HS-5 (cell line): ENCODE measurements at regions not wholly inside any gene's neighbourhood (a gene's known extent, or its start where the extent isn't known, plus 50 kb on each side); places are given as distances from the start of the nearest gene placed in this dataset.

Experiments
- DNase-seq: peaks from one replicate; pipeline ENCODE4 v3.0.0-alpha.2; 2012; ENCODE audit warnings: low read depth

DNA sequence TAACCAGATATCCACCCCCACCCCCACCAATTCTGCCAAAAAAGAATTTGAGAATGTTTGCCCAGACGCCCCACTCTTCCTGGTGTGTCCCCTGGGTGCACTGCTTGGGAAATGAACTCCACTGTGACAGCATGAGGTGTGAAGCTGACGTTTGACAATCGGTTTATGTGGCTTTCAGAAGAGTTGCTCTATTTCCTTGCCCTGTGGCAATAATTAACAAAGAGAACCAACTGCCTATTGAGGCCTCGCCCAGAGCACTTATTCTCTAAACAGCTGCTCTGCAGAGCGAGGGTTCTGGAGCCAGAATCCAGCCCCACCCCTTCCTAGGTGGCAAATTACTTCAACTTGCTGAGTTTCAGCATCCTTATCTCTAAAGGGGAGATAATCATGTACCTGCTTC is 115.8 kb upstream of the SIX3 start:
- no peak for DNase-seq

DNA sequence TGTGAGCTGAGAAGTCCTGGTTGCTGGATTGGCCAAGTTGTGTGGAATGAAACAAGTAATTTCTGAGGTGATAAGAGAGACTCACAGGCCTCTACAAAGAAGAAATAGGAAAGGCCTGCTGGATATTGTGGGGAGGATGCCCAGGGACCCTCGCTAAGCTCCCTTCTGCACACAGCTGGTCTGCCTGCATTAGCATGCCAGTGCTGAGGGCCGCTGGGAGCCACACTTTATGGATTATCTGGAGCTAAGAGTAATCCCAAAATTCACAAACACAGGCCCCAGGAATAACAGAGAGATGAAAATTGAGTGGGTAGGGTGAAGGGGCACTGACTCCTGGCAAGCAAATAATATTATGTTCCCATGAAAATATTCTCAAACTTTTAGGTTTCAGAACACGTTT is 114.9 kb upstream of the SIX3 start:
- no peak for DNase-seq

DNA sequence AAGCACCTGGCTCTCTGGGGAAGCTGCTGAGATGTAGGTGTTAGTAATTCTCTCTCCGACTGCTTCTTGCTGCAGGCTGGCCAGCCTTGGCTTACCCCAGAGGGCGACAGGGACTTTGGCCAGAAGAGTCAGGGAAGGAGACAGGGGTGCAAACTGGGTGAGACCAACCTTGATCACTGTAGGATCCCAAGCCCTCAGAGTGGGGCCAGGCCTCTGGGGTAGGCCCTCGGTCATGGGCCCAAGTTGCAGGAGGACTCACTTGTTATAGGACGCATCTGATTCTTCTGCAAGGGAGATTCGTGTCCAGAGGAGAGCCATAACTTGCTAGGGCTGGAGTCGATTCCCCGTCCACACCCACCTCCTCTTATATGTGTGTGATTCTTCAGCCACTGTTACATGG is 111.7 kb upstream of the SIX3 start:
- DNase-seq, result no peak

DNA sequence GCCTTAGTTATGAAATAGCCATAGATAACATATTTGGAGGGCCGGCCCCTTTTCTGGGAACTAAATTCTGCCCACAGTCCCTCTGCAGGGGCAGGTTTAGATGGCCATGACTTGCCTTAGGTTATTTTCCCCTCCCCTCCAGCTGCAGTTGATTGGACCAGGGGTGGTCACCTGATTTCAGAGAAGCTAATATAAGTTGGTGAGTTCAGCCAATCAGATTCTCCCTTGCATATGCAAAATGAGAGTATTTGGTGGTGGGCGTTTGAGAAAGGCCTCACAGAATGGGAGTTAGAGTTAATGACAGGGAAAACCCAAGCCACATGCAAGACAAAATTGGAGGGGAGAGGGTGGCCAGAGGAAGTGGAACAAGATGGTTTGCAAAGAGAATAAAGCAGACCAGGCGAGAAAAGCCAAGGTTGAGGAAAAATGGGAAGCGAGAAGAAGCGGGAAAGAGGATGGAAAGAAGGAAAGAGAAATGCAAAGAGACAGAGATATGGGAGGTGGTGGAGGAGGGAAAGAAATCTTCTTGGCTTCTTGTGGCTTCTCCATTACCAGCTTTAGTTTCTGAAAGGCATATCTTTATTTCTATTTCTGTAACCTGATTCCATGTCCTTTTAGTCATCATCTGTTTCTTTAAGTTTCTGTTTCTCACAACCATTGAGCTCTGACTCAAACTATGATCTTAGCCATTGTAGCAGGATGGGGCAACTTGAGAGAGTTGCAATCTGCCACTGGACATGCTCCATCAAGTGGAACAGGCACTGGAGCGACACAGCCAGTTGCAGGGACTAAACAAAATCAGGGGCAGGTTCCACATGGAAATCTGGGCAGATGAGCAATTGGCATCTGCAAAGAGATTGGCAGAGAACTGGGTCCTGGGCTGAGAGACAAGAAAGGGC is 108.1 kb upstream of the SIX3 start:
- DNase-seq, result no peak

DNA sequence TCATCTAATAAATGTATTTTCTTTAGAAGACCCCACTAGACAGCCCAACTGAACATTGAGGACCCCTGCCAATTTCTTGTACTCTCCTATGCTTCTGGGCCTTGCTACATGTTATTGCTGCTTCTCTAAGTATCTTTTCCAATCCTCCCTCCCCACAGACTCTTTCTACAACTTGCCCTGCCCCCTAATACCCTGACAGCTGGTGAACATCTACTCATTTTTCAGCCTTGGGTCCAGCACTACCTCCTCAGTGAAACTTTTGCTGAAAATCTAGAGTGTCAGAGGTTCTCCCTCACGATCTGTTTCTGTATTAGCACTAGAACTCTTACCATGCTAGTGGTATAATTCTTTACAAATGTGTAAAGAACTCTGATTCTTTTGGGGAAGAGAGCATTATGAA is 106.8 kb upstream of the SIX3 start:
- no peak for DNase-seq

DNA sequence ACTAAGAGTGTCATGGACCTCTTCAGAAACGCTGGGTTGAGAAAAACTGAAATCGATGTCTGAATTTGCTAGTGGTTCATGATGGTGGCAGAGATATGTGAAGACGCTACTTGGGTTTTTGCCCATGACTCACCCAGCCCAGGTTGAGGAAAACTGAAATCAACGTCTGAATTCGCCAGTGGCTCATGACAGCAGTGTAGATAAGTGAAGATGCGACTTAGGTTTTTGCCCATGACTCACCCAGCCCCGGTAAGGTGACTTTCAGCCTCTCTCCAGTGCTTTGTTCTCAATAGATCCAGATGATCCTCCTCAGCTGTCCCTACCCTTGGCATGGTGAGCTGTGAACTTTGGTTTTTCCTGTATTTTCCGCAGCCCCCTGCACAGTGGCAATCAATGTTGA is 105.3 kb upstream of the SIX3 start:
- DNase-seq, result no peak

DNA sequence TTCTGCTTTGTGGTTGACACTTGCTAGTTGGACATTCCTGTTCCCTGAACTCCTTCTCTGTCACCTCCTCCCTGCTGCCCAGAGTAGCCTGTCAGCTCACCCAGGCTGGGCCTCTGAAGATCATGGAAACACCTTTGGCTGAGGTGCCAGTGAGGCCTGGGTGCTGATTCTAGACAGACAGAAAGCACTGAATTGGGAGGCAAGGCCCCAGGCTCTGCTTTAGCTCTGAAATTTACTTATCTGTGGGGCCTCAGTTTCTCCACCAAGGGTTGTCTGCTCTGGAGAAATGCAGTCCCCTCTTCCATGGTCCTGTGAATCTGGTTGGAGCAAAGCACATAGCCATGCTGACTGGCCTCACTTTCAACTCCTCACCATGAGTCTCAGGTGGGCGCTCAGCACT is 104.6 kb upstream of the SIX3 start:
- DNase-seq, result no peak

DNA sequence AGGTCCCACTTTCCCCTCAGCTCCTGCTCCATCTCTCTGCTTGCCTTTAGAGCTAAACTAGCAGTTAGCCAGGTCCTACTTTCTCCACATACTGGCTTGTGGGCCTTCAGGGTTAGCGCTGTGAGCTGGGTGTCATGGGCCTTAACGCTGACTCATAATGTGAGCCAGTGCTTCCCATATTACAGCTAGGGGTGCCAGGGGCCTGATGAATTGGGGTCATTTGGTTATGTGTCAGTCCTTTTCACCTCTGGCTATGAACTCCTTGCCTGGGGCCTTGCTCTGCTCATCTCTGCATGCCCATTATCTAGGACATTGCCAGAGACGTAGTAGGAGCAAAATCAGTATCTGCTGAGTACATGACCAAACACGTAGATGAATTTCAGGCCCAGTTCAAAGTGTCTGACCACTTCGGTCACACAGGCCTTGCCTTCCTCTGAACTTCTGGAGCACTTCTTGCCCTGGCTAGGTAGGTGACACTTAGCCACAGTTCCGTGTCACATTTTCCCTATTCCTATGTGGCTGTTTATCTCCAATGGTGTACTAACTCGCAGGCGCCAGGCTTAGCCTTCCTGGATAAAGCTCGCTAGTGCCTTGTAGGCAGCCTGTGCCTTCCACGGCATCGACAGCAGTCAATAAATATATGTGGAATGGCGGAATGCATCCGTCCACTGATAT is 103.2 kb upstream of the SIX3 start:
- DNase-seq, result no peak

DNA sequence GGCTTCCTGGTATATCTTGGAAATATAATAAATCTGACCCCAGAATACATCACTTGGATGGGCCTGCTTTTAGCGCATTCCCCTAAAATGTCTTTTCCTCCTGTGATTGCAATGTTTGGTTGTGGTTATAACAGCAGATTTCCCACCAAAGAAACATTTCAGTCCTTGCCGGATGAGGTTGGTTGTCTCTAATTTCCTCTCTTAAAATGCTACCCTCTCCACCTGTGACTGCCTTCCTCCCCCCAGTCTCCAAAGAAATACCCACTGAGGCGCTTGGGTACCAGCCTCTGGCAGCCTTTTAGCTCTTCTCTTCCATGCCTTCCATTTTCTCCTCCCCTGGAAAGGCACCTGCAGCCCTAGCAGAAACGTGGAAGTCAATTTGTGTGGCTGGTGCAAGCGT is 102.1 kb upstream of the SIX3 start:
- no peak for DNase-seq

DNA sequence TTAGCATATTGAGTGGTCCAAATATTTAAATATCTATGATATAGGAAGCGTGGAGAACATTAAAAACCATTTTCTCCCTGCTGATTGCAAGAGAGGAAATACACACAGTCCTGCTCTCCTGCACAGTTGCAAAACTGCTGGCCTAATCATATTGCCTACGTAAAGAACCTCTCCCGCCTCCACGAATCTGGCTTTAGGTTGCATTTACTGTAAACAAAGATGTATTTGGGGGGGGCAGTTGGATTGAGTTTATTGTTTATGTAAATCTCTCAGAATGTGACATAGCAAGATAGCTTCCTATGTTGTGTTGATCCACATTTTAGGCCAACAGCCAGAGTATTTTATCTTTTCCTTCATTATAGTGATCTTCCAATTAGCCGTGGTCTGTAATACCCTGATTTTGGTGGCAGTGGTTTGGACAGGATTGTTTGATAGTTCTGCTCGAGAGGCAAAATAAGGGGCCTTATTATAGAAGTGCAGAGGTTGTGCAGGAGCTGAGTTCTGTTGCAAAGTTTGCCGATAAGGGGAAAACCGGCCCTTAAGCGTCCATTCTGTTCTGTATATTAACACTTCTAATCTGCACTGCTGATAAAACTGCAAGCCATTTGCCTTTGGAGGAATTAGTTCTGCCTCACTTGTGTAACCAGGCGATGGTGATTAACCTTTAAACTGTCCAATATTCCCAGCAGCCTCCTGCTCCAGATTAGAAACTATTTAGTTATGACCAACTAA is 101.6 kb upstream of the SIX3 start:
- no peak for DNase-seq

DNA sequence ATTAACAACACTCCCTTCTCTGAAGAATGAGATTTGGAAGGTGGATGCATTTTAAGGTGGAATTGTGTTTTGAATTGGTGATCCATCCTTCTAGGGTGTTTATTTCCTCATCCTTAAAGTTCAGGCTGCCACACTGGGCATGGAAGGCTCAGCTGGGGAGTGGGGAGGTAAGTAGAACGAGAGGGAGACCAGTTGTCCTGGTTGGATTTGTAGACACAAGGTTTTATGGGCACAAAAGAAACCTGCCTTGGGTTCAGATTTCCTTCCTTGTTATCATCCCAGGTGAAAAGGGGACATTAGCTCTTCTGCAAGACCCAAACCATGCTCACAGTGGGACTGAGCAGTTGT is 101.0 kb upstream of the SIX3 start:
- DNase-seq, result no peak

DNA sequence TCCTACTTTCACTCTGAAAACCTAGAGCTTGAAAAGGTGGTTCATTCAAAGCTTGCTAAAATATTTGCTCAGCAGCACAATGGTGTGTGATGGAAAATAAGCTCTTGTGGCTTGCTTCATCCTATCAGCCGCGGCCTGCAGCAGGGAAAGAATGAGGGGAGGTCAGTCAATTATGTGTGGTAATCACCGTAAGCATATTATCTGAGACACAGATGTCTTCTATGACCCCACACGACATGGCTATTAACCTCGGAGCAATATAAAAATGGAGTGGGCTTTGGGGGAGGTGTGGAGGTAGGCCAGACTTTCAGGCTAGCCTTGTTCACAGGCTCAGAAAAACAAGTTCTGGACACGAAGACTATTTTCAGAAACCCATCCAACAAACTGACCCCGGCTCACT is 98.4 kb upstream of the SIX3 start:
- DNase-seq, result no peak

DNA sequence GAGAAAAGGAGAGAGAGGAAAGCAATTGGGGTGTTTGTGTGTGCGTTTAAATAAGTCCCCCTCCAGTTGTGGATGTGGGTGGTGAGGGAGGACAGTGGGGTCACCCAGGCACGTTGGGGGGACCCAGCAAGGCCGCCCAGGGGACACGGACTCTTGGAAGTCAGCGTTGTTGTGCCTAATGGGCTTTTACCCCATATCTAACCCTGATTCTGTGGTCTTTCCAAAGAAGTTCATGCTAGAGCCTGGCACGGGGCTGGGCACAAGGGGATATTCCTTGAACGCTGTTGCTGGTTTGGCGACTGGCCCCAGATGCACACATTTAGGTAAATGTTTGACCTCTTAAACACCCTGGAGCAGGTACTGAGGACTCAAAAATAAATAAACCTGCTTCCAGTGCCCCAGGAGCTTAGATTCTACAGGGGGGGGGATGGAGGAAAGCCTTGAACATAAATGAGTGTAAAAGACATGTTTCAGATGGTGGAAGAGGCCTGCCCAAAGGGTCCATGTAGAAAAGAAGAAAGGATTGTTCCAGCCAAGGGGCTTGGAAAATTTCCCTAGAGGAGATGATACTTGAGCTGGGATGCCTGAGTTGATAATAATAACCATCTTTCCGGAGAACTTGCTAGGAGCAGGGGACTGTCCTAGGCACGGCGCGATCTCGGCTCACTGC is 97.7 kb upstream of the SIX3 start:
- no peak for DNase-seq

DNA sequence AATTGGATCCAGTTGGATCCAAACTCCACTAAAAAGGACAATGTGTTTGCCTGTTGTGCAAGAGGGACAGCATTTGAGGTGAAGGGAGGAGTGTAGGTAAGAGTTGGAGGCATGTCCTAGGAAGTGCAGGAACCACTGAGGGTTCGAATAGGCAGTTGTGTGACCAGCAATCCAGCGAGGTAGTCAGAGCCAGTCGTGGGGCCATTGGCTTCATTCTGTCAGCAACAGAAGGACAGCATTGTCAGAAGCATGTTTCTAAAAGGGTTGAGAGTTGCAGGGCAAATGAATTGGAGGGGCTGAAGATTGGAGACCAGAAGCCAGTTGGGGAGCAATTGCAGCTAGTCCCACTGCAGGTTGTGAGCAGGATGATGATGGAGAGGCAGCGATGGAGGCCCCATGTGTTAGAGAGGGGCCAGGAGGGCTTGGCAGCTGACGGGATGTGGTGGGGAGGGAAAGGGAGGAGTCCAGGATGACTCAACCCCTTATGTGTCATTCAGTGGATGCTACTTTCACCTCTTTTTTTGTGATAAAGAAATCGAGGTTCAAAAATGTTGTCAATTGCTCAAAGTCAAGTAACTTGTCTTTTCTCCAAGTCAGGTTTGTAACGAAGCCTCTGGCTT is 96.7 kb upstream of the SIX3 start:
- peak; percentile 16 for DNase-seq

DNA sequence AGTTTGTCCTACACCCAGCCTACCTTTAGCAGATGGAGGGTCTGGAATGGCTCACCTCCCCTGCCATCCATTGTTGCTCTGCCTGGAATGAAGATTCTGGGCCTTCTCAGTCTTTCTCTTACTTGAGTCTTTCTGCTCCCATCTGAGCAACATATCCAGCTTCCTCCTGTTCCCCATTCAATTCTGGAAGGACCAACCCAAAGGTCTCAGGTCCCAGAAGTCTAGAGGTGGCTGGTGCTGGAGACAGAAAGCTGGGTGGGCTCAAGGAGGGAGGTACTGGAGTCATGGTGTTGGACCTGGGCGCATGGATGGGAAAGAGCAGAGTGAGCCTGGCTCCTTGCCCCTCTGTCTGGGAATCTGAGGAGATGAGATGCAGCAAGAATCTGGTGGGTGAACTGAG is 93.5 kb upstream of the SIX3 start:
- DNase-seq, result no peak

DNA sequence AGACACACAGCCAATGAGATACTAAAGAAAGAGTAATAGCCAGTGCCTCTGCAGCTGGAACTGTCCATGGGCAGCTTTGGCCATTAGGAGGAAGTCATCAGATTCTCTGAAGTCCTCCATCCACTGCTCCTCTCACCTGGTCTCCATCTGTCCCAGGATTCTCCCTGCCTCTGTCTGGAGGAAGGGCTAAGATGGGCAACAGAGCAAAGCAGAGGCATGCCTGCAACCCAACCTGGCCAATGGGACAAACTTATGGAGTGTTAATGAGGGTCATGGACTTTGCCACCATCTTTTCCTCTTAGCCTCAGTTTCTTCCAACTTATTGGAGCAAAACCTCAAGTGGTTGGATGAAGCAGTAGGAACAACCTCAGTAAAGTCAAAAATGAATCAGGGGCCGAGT is 91.5 kb upstream of the SIX3 start:
- DNase-seq, result no peak

DNA sequence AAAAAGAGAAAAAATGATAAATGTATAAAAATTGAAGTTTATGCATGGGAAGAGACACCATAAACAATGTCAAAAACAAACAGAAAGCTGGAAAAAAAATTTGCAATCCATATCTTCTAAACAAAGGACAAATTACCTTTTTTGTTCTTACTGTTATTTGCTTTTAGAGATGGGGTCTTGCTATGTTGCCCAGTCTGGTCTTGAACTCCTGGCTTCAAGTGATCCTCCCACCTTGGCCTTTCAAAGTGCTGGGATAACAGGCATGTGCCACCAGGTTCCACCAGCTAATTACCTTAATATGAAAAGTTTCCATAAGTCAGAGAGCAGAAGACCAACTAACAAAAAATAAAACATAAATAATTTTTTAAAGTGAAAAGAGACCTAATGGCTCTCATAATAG is 90.0 kb upstream of the SIX3 start:
- DNase-seq, result no peak

DNA sequence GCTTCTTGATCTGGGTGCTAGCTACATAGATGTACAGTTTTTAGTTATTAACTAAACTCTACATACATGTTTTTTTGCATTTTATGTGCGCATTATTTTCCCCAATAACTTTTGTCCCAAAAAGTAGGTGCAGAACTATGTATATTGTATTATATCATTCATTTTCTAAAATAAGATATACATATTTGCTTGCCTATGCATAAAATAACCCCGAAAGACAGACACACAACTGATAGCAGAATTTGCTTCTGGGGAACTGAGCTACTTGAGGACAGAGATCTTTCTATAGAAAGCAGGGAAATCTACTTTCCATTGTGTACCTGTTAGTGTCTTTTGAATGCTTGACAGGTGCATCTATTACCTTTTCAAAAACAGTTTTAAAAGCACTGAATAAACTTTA is 88.9 kb upstream of the SIX3 start:
- DNase-seq, result no peak

DNA sequence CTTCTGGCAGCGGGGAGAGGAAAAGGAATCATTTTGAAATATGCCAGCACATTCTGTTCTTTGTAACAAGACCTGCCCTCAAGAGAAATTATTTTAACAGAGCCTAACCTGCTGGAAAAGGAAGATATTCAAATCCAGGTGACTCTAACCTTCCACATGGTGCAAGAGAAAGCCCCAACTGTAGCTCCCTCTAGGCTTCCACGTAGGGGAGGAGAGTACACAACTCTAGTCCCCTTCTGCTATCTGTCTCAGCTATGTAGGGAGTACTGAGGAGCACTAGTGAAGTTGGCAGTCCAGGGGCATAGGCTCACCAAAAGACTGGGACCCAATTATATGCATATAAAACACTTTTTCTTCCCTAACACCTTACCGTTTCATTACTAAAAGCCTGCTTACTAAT is 82.2 kb upstream of the SIX3 start:
- no peak for DNase-seq

DNA sequence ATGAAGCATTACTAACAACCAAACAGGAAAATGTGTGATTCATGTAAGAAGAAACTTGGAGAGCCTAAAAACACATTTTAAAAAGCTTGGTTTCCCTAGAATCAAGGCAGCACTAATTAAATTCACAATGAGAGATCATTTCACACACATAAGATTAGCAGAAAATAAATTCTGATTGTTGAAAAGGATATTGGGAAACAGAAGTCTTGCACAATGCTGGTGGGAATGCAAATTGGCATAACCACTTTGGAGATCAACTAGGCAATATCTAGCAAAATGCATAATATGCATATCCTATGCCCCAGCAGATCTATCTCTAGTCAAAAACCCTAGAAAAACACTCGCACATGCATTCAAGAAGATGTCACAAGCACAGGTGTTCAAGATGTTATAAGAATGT is 75.3 kb upstream of the SIX3 start:
- DNase-seq, result no peak

DNA sequence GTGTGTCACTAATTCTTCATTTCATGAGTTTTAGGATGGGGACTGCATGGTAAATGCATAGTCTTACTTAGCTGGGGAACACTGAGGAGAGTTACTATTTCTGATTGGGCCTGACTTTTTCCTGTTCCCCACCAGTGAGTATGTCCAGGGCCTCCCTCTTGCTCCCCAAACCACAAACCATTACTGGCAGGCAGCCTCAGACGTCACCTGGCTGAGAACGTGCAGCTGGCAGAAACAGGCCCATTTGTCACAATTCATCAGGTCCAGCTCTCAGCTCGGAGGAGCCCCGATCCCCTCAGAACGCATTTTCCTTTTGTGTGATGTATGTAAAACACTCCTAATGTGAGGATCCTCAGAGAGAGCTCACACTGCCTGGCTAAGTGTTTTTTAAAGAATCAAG is 71.7 kb upstream of the SIX3 start:
- DNase-seq, result no peak

DNA sequence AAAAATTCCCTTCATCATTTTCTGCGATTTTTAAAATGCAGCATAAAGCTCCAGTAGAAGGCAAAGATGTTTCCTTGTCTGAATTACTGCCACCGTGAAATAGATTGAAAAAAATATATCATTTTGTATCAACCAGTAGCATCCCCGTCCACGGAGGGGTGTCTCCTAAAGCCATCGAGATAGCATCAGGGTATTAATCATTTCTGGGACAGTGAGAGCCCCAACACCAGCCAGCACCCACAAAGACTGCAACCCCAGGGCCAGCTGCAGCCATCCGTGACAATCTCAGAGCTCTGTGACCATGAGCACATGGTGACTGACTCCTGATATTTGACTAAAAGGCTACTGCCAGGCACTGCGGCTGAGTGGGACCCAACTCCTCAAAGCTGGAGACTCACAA is 64.1 kb upstream of the SIX3 start:
- DNase-seq, result no peak
